ENCODE measurements at regions not wholly inside any gene's neighbourhood (a gene's known extent, or its start where the extent isn't known, plus 50 kb on each side); places are given as distances from the start of the nearest gene placed in this dataset.

DNA sequence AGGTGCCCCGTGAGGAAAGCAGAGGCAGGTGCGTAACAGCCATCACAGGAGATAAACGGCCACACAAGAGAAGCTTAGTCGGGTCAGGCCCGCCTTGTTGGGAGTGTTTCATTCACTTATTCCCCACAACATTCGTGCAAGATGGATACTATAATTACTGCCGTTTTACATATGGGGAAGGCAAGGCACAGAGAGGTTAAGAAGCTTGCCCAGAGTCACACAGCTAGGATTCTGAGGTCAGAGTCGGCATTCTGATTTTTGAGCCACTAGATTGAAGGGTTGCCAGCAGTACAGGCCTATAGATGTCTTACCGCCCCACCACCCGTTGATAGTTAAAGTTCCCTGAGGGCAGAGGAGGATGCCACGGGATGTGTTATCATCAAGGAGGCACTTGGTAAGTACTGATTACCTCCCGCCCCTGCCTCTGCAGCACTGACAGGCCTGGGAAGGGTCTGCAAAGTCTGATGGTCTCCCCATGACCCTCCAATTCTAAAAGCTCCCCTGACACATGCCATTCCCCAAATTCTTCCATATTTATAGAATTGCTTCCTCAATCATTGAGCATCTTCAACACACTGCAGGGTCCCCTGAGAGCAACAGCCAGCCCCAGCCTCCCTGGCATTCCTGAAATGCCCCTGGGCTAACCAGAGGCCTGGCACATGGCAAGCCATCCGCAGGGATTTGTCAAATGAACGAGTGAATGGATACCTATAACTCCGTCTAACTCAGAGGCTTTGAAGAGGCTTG lies 74.7 kb upstream of the CLDN14 start:
- no peak for DNase-seq (ENCODE audit: low read depth in 2 of 2)

DNA sequence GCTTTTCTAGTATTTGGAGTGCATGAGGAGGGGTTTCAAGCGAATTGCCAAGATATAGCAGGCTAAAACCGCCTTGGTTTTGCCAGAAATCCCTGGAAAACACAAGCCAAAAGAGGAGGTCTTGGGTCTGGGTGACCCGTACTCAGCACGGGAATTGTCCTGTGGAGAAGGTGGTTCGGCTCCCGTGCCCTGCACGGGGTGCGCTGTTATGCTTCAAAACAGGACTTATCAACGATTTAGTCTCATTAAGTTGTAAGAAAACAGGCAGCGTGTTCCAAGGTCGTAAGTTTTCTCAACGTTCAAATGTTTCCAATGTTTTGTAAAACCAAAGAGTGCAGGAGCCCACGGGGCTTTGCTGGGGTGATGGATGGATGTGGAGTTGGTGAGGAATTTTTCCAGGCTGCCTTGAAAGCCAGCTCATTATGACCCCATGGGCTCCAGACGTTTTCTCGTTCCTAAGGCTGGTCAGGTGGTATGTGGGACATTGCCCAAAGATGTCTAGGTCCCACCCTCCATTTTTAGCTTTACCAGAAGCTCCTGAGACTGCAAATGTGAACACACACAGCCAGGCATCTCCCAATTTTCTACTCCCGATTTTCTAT lies 75.4 kb upstream of the CLDN14 start:
- DNase-seq (ENCODE audit: low read depth in 2 of 2): no peak

GRCh38 chr21:36557316-36557715 lies 77.4 kb upstream of the CLDN14 start:
- DNase-seq (ENCODE audit: low read depth in 2 of 2): no peak

DNA sequence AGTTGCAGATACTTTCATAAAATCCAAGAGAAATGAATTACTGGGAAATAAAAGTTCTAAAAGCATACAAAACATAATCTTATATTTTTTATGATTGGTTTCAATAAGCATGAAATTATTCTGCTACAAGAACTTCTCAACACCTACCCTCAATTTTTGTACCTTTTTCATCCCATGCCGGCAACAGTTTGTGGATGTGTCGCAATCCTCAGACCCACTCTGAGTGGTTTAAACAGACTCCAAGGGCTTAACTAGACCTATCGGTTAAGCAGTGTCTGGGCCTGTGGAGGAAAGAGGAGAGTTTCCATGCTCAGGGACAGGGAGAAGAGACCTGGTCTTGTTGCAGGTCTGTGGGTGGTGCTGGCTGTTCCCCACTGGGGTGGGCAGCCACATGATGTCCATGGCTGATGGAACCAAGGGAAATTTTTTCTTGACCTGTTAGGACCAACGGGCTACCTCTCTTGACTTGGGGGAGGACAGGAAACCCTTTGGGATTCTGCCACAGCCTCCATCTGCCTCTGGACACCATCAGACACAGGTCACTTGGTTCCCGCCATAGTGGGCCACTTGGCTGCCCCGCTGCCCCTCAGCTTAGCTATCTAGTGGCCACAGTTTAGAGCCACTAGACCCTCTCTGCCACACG lies 81.1 kb upstream of the CLDN14 start:
- no peak for DNase-seq (ENCODE audit: low read depth in 2 of 2)

GRCh38 chr21:36563341-36563926 lies 83.5 kb upstream of the CLDN14 start:
- DNase-seq (ENCODE audit: low read depth in 2 of 2): no peak

GRCh38 chr21:36564647-36565046 lies 84.7 kb upstream of the CLDN14 start:
- no peak for DNase-seq (ENCODE audit: low read depth in 2 of 2)

- DNase-seq (ENCODE audit: low read depth in 2 of 2): no peak
Measured at GRCh38 chr21:36565540-36565939, 85.6 kb upstream of the CLDN14 start.

DNA sequence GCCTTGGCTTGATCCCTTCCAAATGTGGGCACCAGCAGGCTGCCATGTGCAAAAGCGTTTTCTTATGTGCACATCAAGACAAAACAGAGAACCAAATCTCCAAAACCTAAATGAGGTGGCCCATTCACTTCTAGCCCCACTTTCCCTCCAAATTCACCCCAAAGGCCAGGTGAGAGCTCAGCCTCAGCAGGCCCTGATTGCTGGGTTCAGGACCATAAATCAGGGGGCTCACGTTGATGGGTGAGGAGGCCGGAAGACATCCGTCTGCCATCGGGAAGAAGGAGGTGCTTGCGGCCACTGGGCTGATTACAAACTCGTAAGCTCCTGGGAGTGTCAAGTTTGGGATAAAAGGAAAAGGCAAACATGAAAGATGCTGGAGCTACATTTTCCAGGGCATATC lies 86.7 kb upstream of the CLDN14 start:
- DNase-seq (ENCODE audit: low read depth in 2 of 2): no peak

GRCh38 chr21:36567216-36567885 lies 87.4 kb upstream of the CLDN14 start:
- no peak for DNase-seq (ENCODE audit: low read depth in 2 of 2)

GRCh38 chr21:36569511-36569910 lies 89.6 kb upstream of the CLDN14 start:
- DNase-seq (ENCODE audit: low read depth in 2 of 2): no peak

DNA sequence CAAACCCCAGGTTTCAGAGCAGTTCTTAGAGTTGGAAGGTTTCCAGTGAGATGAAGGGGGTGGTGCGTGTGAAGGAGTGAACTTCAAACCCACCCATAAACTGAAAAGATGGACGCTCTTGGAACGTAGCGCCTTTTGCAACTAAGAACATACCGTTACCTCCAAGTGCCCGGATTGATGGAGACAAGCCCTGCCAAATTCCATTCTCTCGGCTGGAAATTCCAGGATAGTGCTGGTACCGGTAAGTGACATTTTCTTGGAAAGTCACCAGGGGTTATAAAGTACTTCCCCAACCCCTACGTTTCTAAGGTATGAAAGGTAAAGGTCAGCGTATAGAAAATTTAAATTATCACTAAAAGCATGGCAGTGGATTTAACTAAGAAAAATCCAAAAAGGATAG lies 91.6 kb upstream of the CLDN14 start:
- no peak for DNase-seq (ENCODE audit: low read depth in 2 of 2)

DNA sequence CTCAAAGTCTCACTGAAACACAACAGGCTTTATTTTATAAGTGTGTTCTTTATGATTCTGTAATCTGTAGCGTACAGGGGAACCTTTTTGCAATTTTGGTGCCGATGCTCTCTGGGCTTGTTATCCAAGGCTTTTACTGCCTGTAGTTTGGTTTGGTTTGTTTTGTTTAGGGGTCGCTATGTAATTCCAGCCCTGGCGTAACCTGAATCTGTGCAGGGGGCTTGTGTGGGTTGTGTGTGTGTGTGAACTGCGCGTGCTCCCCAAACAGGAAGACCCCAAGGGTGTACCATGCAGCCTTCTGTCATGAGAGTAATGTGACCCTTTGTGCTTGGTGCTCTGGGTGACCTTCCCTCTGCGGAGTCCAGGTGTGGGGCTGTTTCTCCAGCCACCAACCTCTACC lies 92.1 kb upstream of the CLDN14 start:
- no peak for DNase-seq (ENCODE audit: low read depth in 2 of 2)

GRCh38 chr21:36575306-36575705 lies 95.4 kb upstream of the CLDN14 start:
- DNase-seq (ENCODE audit: low read depth in 2 of 2): no peak

DNA sequence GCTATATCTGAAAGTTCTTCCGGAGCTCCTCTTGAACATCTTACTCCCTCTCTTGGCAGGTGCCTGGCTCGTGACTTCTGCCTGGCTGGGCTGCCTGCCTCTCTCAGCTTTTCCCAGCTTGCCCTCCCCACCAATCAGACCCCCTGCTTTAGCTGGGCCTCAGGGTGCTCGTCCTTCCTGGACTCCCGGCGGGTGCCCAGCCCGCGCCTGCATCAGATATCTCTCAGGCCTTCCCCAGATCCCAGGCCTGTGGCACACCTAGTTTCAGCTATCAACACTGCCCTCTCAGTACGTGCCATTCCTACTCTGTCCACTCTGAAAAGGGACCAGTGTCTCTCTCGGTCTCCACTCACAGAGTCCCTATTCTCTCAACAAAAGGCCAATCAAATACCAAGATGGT lies 96.5 kb upstream of the CLDN14 start:
- DNase-seq (ENCODE audit: low read depth in 2 of 2): no peak

- DNase-seq (ENCODE audit: low read depth in 2 of 2): no peak
Measured at GRCh38 chr21:36579898-36580297, 100.0 kb upstream of the CLDN14 start.

- no peak for DNase-seq (ENCODE audit: low read depth in 2 of 2)
Measured at GRCh38 chr21:36582271-36582670, 102.3 kb upstream of the CLDN14 start.

DNA sequence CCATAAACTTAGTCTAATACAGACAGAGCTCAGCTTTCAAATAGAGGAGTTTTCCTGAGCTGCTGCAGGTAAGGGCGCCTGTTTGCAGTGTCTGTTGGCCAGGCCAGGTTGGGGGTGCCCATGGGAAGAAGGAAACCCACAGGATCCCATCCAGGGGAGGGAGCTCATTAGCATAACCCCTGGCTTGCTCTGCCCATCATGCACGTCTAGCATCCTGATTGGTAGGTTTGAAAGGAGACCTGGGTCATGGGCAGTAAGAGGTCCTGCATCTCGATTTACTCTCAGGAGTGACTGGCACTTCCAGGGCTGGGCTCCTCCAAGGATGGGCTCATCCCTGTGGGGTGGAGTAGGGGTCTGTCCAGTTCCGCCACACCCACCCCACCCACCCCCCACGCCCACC lies 103.7 kb upstream of the CLDN14 start:
- DNase-seq (ENCODE audit: low read depth in 2 of 2): no peak

DNA sequence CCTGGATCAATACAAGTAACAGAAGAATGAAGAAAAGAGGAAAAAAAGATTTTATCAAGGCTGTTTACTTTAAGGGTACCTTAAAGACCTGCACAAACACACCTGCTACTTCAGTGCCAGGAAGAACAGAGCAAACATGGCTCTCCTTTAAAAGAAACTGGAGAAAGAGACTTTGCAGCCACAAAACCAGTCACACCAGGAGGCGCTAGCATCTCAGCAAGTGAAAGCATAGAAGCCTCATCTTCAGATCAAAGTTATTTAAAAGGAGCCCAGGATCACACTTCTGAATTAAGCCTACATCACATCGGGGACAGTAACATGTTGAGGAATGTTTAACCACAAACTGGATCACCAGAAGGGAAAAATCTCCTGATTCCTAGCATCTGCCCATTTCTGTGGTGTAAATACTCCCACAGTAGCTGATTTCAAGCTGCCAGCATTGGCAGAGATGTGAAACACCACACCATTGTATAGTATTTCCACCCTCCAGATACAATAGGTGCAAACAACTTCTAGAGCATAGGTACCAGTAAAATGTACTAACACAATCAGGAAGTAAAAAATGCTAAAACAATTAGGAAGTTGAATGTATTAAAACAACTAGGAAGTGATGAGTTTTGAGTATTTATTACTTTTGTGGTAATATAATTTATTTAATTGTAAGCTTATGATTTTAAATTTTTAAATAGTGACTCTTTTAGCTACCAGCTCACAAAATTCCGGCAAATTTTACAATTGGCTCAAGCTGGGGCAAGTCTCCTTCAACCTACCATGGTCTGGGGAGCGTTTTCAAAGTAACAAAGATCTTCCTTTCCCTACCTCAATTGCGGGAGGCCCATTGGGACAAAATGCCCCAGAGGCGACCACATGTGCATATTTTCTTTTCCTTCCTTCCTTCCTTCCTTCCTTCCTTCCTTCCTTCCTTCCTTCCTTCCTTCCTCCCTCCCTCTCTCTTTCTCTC lies 105.3 kb upstream of the CLDN14 start:
- no peak for DNase-seq (ENCODE audit: low read depth in 2 of 2)

DNA sequence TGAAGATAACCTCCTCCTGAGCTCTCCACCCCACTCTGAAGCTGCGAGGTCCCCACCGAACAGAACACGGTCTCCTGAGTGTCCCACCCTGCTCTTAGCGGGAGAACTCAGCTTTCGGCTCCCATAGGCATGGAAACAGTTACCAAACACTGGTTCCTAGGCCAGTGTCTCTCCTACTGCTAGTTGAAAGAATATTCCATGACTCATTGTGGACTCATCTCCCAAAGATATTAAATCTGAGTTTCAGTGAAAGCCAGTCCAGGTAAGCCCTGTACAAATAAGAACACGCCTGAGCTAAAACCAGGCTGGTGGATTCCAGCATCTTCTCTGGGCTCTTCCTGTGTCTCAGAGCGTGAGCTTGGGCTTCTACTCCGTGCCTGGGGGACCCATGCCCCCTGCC lies 107.5 kb upstream of the CLDN14 start:
- DNase-seq (ENCODE audit: low read depth in 2 of 2): no peak

DNA sequence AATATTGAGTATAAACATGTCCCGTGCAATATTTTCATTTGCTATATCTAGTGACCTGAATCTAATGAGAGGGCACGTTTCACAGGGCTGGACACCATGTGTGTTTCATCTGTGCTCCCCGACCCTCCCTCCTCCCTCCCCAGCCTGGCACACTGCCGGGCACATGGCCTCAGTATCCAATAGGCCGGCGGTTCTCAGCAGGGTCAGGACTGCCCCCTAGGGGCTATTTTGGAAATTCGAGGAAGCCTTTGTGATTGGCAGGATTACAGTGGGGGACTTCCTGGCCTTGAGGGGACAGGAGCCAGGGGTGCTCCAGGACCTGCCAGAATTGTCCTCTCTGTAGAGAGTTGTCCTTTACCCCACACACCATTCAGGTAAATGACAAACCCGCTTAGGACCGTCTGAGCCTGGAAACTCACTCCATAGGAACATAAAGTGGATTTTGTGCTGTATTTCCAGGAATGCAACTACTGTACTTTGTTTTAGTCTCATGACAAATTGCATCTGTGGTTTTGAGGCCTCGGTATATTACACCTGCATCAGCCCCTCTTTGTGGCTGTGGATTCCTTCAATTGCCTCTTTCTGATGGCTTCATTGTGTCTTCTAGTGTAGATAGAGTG lies 109.5 kb upstream of the SIM2 start:
- no peak for DNase-seq (ENCODE audit: low read depth in 2 of 2)
